Activated T-helper 1 cell treated with anti-CD3 and anti-CD28 coated beads, Interleukin-12 subunit alpha, Interleukin-12 subunit beta, Interleukin-2, Interleukin-4 antibody, amounts not matched to agents 30 ng/mL and 10 ng/mL and 1 ng/mL, durations not matched to agents 14 hours and 24 hours and 36 hours (primary cell): ENCODE measurements at regions not wholly inside any gene's neighbourhood (a gene's known extent, or its start where the extent isn't known, plus 50 kb on each side); places are given as distances from the start of the nearest gene placed in this dataset.
"Not testable (repeated sequence)": the region's sequence is repeated elsewhere in the genome, so short reads cannot be mapped to it uniquely, and the experiment has no call there.

ENCODE experiments used
- DNase-seq: peaks from one replicate; pipeline ENCODE4 v3.0.0; 2021; ENCODE audit warnings: low spot score
- H3K27ac Mint-ChIP-seq: one replicate; pipeline ENCODE4 v1.8.0; 2021; ENCODE audit warnings: mild to moderate bottlenecking, mixed read lengths
- H3K27me3 Mint-ChIP-seq: one replicate; pipeline ENCODE4 v1.8.0; 2022; ENCODE audit warnings: mild to moderate bottlenecking, moderate library complexity, mixed read lengths; ENCODE audit not compliant: insufficient read depth
- H3K36me3 Mint-ChIP-seq: one replicate; pipeline ENCODE4 v1.8.0; 2021; ENCODE audit warnings: low read depth, mixed read lengths
- H3K4me1 Mint-ChIP-seq: one replicate; pipeline ENCODE4 v1.8.0; 2021; ENCODE audit warnings: low read depth, mixed read lengths
- H3K4me3 Mint-ChIP-seq: one replicate; pipeline ENCODE4 v1.8.0; 2021; ENCODE audit warnings: mild to moderate bottlenecking, moderate library complexity, mixed read lengths
- H3K9me3 Mint-ChIP-seq: one replicate; pipeline ENCODE4 v1.8.0; 2021; ENCODE audit warnings: mixed read lengths
- intact Hi-C: fragments of 100-400 bp; cut with micrococcal nuclease; formaldehyde crosslinking; loops from one replicate; pipeline ENCODE4 v1.15.1; 2024

DNA sequence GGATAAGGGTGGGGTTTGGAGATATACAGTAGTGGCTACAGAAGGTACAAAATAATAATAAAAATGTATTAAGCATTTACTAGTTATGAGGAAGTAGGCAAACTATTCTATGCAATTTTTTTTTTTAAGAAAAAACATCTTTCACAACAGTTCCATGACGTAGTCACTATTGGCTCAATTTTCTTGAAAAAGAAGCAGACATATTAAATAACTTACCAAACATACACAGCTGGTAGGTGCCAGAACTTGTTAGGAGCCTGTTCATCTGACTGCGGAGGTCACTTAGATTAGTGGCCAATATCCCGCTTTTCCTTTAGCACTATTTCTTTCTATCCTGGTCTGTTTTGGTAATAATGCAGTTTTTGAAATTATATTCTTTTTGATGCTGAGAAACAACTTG is 593.5 kb downstream of the KCTD12 start:
- H3K4me3 Mint-ChIP-seq = no peak overlapping the region

DNA sequence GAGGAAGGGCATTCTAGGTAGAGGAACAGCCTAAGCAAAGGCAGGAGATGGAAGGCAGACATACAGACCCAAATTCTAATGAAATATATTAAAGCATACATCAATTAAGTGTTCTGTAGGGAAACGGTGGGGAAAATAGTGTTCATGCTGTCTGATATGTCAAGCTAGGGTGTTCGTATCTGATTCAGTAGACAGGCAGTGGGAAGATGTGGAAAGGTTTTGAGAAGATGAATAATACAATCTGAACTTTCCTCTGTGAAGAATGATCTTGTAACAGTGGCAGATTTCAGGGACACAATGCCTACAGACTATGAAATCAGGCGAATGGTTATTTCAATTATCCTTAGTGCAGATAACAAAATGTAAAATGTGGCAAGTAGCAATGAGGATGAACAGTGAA is 594.2 kb downstream of the KCTD12 start:
- intact Hi-C loops = no loop called here
- H3K27me3 Mint-ChIP-seq = no peaks in the 10 kb centered on the region
- no peak overlapping the region for H3K27ac Mint-ChIP-seq
- peaks cover 3% of the 10 kb centered on the region for H3K9me3 Mint-ChIP-seq
- no peaks in the 10 kb centered on the region for H3K36me3 Mint-ChIP-seq
- H3K4me3 Mint-ChIP-seq = no peak overlapping the region
- H3K4me1 Mint-ChIP-seq = no peaks in the 10 kb centered on the region
- DNase-seq = no peak

More for the DNA sequence above, 593.5 kb downstream of the KCTD12 start:
- intact Hi-C loops = no loop called here
- Mint-ChIP-seq H3K27me3 (no peaks in the 10 kb centered on the region), H3K36me3 (no peaks in the 10 kb centered on the region), H3K4me1 (no peaks in the 10 kb centered on the region), H3K27ac (no peak overlapping the region), H3K9me3 (peaks cover 7% of the 10 kb centered on the region)
- no peak for DNase-seq

DNA sequence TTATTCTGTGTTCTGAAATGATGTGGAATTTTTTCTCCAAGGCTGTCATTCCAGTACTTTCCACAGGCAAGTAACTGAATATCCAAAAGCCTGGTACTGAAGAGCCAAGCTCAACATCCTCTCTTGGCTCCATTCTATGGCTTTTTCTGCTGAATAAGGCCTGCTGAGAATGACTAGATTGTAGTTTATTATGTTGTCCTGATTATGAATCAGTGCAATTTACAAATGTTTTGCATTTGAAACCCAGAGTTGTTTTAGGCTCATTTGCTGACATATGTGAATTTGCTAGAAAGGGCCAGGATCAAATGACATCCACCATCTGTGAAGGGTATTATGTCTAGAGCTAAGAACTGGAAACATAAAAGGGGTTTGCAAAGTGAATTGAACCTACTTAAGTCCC is 596.6 kb downstream of the KCTD12 start:
- H3K9me3 Mint-ChIP-seq = peaks cover 3% of the 10 kb centered on the region
- no peaks in the 10 kb centered on the region for H3K27me3 Mint-ChIP-seq
- H3K4me1 Mint-ChIP-seq = no peaks in the 10 kb centered on the region
- no peak overlapping the region for H3K4me3 Mint-ChIP-seq
- H3K36me3 Mint-ChIP-seq = no peaks in the 10 kb centered on the region
- DNase-seq = no peak
- no peak overlapping the region for H3K27ac Mint-ChIP-seq
- intact Hi-C loops = no loop called here

- Mint-ChIP-seq H3K27me3 (no peaks in the 10 kb centered on the region), H3K4me1 (no peaks in the 10 kb centered on the region), H3K9me3 (no peaks in the 10 kb centered on the region), H3K36me3 (no peaks in the 10 kb centered on the region), H3K4me3 (no peak overlapping the region), H3K27ac (no peak overlapping the region)
- DNase-seq = no peak
- intact Hi-C loops = no loop called here
Measured at GRCh38 chr13:76286178-76286577, 600.0 kb downstream of the KCTD12 start.

- Mint-ChIP-seq H3K4me3 (no peak overlapping the region), H3K4me1 (no peaks in the 10 kb centered on the region), H3K27me3 (no peaks in the 10 kb centered on the region), H3K27ac (no peak overlapping the region), H3K36me3 (no peaks in the 10 kb centered on the region), H3K9me3 (no peaks in the 10 kb centered on the region)
- DNase-seq = no peak
- intact Hi-C loops = no loop called here
Measured at GRCh38 chr13:76285463-76285862, 600.7 kb downstream of the KCTD12 start.

DNA sequence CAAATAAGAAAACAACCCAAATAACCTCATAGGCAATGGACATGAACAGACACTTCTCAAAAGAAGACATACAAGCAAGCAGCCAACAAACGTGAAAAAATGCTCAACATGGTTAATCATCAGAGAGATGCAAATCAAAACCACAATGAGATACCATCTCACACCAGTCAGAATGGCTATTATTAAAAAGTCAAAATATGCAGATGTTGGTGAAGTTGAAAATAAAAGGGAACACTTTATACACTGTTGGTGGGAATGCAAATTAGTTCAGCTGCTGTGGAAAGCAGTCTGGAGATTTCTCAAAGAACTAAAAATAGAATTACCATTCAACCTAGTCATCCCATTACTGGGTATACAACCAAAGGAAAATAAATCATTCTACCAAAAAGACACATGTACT is 606.4 kb downstream of the KCTD12 start:
- intact Hi-C loops, H3K27me3 Mint-ChIP-seq, H3K36me3 Mint-ChIP-seq, H3K9me3 Mint-ChIP-seq, H3K27ac Mint-ChIP-seq, H3K4me1 Mint-ChIP-seq, DNase-seq, H3K4me3 Mint-ChIP-seq: not testable (repeated sequence)

- Mint-ChIP-seq H3K36me3 (no peaks in the 10 kb centered on the region), H3K4me3 (no peak overlapping the region), H3K9me3 (peaks cover 5% of the 10 kb centered on the region), H3K4me1 (no peaks in the 10 kb centered on the region), H3K27me3 (no peaks in the 10 kb centered on the region), H3K27ac (no peak overlapping the region)
- intact Hi-C loops = no loop called here
- DNase-seq = no peak
Measured at GRCh38 chr13:76271728-76272232, 614.4 kb downstream of the KCTD12 start.

GRCh38 chr13:76268307-76268706 is 617.9 kb downstream of the KCTD12 start:
- intact Hi-C loops, H3K27me3 Mint-ChIP-seq, H3K9me3 Mint-ChIP-seq, H3K27ac Mint-ChIP-seq, H3K36me3 Mint-ChIP-seq, DNase-seq, H3K4me3 Mint-ChIP-seq, H3K4me1 Mint-ChIP-seq: not testable (repeated sequence)

DNA sequence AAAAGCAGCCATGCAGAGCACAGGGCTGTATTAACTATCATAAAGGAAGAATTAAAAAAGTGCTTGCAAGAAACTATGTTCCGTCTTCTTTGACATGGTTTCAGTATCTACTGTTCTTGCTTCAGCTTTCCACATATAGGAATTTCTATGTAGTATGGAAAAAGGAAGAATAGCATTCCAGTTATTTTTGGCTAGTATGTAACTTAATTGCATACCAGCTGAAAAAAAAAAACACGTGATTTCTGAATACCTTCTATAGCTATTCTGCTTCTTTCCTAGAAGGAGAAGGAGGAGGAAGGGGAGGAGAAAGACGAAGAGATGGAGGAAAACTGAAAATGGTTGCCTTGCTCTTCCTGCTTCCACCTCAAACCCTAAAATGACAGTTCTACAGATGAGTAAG is 619.0 kb downstream of the KCTD12 start:
- no peak overlapping the region for H3K27ac Mint-ChIP-seq
- no peak overlapping the region for H3K4me3 Mint-ChIP-seq
- no peaks in the 10 kb centered on the region for H3K27me3 Mint-ChIP-seq
- intact Hi-C loops = no loop called here
- no peak for DNase-seq
- no peaks in the 10 kb centered on the region for H3K4me1 Mint-ChIP-seq
- no peaks in the 10 kb centered on the region for H3K36me3 Mint-ChIP-seq
- H3K9me3 Mint-ChIP-seq = peaks cover 5% of the 10 kb centered on the region

DNA sequence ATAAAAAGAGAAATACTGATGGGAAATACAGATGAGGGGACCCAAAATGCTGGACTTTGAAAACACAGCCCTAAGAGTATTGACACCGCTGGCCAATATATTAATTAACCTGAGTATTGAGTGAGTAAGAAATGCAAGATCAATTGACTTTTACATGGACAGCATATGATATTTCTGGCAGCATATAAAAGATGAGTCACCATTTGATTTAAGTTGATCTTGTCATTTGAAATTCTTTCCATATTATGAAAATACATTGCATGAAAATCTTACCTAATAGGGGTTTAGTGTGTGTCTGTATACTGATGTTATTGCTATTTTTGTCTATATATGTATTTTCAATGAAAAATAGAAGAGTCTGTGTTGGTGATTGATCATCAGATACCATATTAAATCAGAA is 619.6 kb downstream of the KCTD12 start:
- Mint-ChIP-seq H3K4me1 (no peaks in the 10 kb centered on the region), H3K27ac (no peak overlapping the region), H3K9me3 (peaks cover 5% of the 10 kb centered on the region), H3K36me3 (no peaks in the 10 kb centered on the region), H3K27me3 (no peaks in the 10 kb centered on the region), H3K4me3 (no peak overlapping the region)
- no peak for DNase-seq
- intact Hi-C loops = no loop called here

DNA sequence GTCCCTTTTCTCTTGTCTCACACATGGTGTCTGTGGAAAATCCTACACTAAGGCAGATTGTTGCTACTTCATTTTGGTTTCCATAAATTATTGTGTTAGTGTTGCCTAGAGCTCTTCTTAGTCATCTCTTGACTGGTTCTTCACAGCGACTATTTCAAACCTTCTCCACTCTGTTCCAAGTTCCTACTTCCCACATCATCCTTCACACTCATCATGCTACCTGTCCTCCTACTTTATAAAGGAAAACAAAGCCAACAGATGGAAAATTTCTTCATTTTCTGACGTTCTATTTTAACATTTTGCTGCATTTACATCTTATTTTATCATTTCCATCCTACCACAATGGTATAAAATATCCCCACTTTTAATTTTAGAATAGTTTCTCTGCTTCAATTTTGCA is 614.1 kb downstream of the LMO7 start:
- H3K36me3 Mint-ChIP-seq = no peaks in the 10 kb centered on the region
- peaks cover 3% of the 10 kb centered on the region for H3K27me3 Mint-ChIP-seq
- DNase-seq = no peak
- no peak overlapping the region for H3K4me3 Mint-ChIP-seq
- no peaks in the 10 kb centered on the region for H3K4me1 Mint-ChIP-seq
- H3K27ac Mint-ChIP-seq = no peak overlapping the region
- H3K9me3 Mint-ChIP-seq = no peaks in the 10 kb centered on the region
- intact Hi-C loops = no loop called here

- Mint-ChIP-seq H3K9me3 (no peaks in the 10 kb centered on the region), H3K27ac (no peak overlapping the region), H3K4me1 (no peaks in the 10 kb centered on the region), H3K27me3 (no peaks in the 10 kb centered on the region), H3K36me3 (no peaks in the 10 kb centered on the region), H3K4me3 (no peak overlapping the region)
- DNase-seq = no peak
- intact Hi-C loops = no loop called here
Measured at GRCh38 chr13:76245920-76246319, 609.8 kb downstream of the LMO7 start.

GRCh38 chr13:76245211-76245610 is 609.1 kb downstream of the LMO7 start:
- intact Hi-C loops = no loop called here
- H3K4me1 Mint-ChIP-seq = no peaks in the 10 kb centered on the region
- DNase-seq = no peak
- no peaks in the 10 kb centered on the region for H3K27me3 Mint-ChIP-seq
- no peaks in the 10 kb centered on the region for H3K9me3 Mint-ChIP-seq
- H3K4me3 Mint-ChIP-seq = no peak overlapping the region
- no peaks in the 10 kb centered on the region for H3K36me3 Mint-ChIP-seq
- no peak overlapping the region for H3K27ac Mint-ChIP-seq

DNA sequence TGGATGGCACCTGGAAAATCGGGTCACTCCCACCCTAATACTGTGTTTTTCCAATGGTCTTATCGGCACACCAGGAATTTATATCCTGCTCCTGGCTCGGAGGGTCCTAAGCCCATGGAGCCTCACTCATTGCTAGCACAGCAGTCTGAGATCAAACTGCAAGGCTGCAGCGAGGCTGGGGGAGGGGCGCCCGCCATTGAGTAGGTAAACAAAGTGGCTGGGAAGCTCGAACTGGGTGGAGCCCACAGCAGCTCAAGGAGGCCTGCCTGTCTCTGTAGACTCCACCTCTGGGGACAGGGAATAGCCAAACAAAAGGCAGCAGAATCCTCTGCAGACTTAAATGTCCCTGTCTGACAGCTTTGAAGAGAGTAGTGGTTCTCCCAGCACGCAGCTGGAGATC is 607.0 kb downstream of the LMO7 start:
- H3K36me3 Mint-ChIP-seq, H3K9me3 Mint-ChIP-seq, H3K4me1 Mint-ChIP-seq, H3K27me3 Mint-ChIP-seq, H3K27ac Mint-ChIP-seq, H3K4me3 Mint-ChIP-seq, DNase-seq, intact Hi-C loops: not testable (repeated sequence)
